PC-3 (cell line): ENCODE measurements at regions not wholly inside any gene's neighbourhood (a gene's known extent, or its start where the extent isn't known, plus 50 kb on each side); places are given as distances from the start of the nearest gene placed in this dataset.

ENCODE experiments used
- ATAC-seq: fragments of 200-7000 bp; cut with Tn5 transposase; 2 replicates; pipeline ENCODE4 v1.9.1; 2020; ENCODE audit warnings: mild to moderate bottlenecking, moderate library complexity
- BruUV-seq: library from RNA; stranded (reverse); fragments of 400-500 nt; replicated peaks from 2 replicates; lab custom pipeline; 2021; lab: Mats Ljungman, UMichigan
- CTCF ChIA-PET: fragments of 300-600 bp; sonication (Branson Sonifier 250); formaldehyde crosslinking; loops from one replicate; lab custom pipeline; 2022; ENCODE audit warnings: antibody characterized with exemption; lab: Charles Lee
- POLR2A ChIA-PET: fragments of 300-600 bp; sonication (Branson Sonifier 250); formaldehyde crosslinking; loops from one replicate; lab custom pipeline; 2022; ENCODE audit warnings: antibody characterized with exemption; ENCODE audit not compliant: unreplicated experiment; lab: Charles Lee
- DNase-seq: peaks from one replicate; pipeline ENCODE4 v3.0.0-alpha.2; 2015
- H2AFZ ChIP-seq: fragments of 300-600 bp; sonication (generic); 2 replicates; pipeline ENCODE4 v1.6.0; 2016; ENCODE audit warnings: antibody characterized with exemption, low read length
- H3F3A ChIP-seq: fragments of 300-600 bp; sonication (generic); one replicate; pipeline ENCODE4 v1.6.0; 2017; ENCODE audit warnings: antibody characterized with exemption, low read length, control low read depth, mild to moderate bottlenecking; ENCODE audit not compliant: unreplicated experiment
- H3K27ac ChIP-seq: fragments of 300-600 bp; sonication (generic); 2 replicates; pipeline ENCODE4 v1.5.1; 2016; ENCODE audit warnings: mild to moderate bottlenecking, low read length
- H3K27me3 ChIP-seq: fragments of 300-600 bp; sonication (generic); 2 replicates; pipeline ENCODE4 v1.6.1; 2016; ENCODE audit warnings: low read length, mixed read lengths
- H3K36me3 ChIP-seq: fragments of 300-600 bp; sonication (generic); 2 replicates; pipeline ENCODE4 v1.6.1; 2016; ENCODE audit warnings: low read depth, mixed run types, low read length, mixed read lengths
- H3K4me1 ChIP-seq: fragments of 300-600 bp; sonication (generic); 2 replicates; pipeline ENCODE4 v1.5.1; 2016; ENCODE audit warnings: low read length; ENCODE audit not compliant: insufficient read depth
- H3K4me2 ChIP-seq: fragments of 300-600 bp; sonication (generic); 2 replicates; pipeline ENCODE4 v1.6.0; 2016; ENCODE audit warnings: low read length
- H3K4me3 ChIP-seq: fragments of 300-600 bp; sonication (generic); 2 replicates; pipeline ENCODE4 v1.5.1; 2016; ENCODE audit warnings: mild to moderate bottlenecking, low read length, mixed read lengths
- H3K79me2 ChIP-seq: fragments of 300-600 bp; sonication (generic); 2 replicates; pipeline ENCODE4 v1.6.1; 2017; ENCODE audit warnings: low read length, mixed read lengths
- H3K9ac ChIP-seq: fragments of 300-600 bp; sonication (generic); 2 replicates; pipeline ENCODE4 v1.6.0; 2016; ENCODE audit warnings: mild to moderate bottlenecking, low read length
- H3K9me2 ChIP-seq: fragments of 300-600 bp; sonication (generic); replicated peaks from 2 replicates; pipeline ENCODE4 v1.6.1; 2016; ENCODE audit warnings: mixed run types, low read length, mixed read lengths
- H3K9me3 ChIP-seq: fragments of 300-600 bp; sonication (generic); 2 replicates; pipeline ENCODE4 v1.6.1; 2016; ENCODE audit warnings: low read length, mixed read lengths
- H4K20me1 ChIP-seq: fragments of 300-600 bp; sonication (generic); 2 replicates; pipeline ENCODE4 v1.6.1; 2016; ENCODE audit warnings: low read length, mixed read lengths
- EZH2 ChIP-seq: fragments of 300-600 bp; sonication (generic); IDR thresholded peaks from one replicate; pipeline ENCODE4 v1.6.1; 2017; ENCODE audit warnings: antibody characterized with exemption, mild to moderate bottlenecking, low read length; ENCODE audit not compliant: unreplicated experiment
- EZH2phosphoT487 ChIP-seq: fragments of 300-600 bp; sonication (generic); IDR thresholded peaks from 2 replicates; pipeline ENCODE4 v1.6.1; 2018; ENCODE audit warnings: mild to moderate bottlenecking, antibody characterized with exemption, low read length, borderline replicate concordance
- intact Hi-C: fragments of 100-400 bp; cut with micrococcal nuclease; formaldehyde crosslinking; loops from 2 replicates; pipeline ENCODE4 v1.9.0; 2023
- TF ChIP-seq, protein P1 (sequence below): fragments of 300-600 bp; sonication (generic); conservative IDR thresholded peaks from 2 replicates; pipeline ENCODE4 v1.5.1; 2017; ENCODE audit warnings: antibody characterized with exemption, low read depth, mild to moderate bottlenecking, low read length

DNA sequence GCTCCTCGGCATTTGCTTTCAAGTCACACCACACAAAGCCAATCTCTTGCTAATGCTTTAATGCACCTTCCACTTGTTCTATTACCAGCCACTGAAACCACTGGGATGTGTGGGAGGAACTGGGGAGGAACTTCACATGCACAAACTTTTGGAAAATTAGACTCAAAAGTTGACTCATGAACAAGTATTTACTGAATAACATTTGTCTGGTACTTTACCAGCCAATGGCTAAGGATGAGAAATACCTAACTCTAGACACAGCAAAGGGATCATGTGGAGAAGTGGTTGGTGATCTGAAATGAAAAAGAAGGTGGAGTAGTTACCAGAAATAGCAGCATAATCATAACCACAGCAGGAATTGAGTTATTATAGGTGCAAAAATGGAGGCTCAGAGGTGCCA is 554.0 kb upstream of the NOX3 start:
- H3K4me2 ChIP-seq: no peak overlapping the region
- H3K27ac ChIP-seq: no peak overlapping the region
- DNase-seq (no peak), ATAC-seq (no peak)
- TF ChIP-seq EZH2phosphoT487: no peak
- TF ChIP-seq, protein P1, sequence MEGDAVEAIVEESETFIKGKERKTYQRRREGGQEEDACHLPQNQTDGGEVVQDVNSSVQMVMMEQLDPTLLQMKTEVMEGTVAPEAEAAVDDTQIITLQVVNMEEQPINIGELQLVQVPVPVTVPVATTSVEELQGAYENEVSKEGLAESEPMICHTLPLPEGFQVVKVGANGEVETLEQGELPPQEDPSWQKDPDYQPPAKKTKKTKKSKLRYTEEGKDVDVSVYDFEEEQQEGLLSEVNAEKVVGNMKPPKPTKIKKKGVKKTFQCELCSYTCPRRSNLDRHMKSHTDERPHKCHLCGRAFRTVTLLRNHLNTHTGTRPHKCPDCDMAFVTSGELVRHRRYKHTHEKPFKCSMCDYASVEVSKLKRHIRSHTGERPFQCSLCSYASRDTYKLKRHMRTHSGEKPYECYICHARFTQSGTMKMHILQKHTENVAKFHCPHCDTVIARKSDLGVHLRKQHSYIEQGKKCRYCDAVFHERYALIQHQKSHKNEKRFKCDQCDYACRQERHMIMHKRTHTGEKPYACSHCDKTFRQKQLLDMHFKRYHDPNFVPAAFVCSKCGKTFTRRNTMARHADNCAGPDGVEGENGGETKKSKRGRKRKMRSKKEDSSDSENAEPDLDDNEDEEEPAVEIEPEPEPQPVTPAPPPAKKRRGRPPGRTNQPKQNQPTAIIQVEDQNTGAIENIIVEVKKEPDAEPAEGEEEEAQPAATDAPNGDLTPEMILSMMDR: no peak
- no peaks in the 10 kb centered on the region for H4K20me1 ChIP-seq
- ChIA-PET POLR2A (no interaction called here), CTCF (no interaction called here)
- BruUV-seq: no TSS peak
- H3K79me2 ChIP-seq: no peaks in the 10 kb centered on the region
- H3K27me3 ChIP-seq: no peaks in the 10 kb centered on the region
- no peaks in the 10 kb centered on the region for H3F3A ChIP-seq
- no peak overlapping the region for H3K9ac ChIP-seq
- H2AFZ ChIP-seq: no peak overlapping the region
- no peak overlapping the region for H3K4me3 ChIP-seq
- no peaks in the 10 kb centered on the region for H3K9me2 ChIP-seq
- H3K36me3 ChIP-seq: no peaks in the 10 kb centered on the region
- intact Hi-C loops: no loop called here
- no peaks in the 10 kb centered on the region for H3K9me3 ChIP-seq
- no peaks in the 10 kb centered on the region for H3K4me1 ChIP-seq

DNA sequence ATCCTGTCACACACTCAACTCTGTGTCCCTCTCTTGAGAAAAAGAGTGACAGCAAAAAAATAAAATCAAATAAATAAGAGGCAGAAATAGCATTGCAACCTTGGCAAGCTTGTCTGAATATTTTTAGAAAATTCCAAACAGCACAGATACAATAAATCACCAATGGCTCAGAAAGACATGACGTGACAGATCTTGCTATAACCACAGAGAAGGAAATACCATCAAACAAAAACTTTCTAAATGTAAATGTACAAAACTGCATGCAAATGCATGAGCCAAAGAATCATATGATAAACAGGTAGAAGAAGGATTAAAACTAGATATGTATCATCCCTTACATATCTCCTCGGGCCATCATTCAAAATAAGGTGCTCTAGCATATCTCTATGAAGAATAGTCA is 549.2 kb upstream of the NOX3 start:
- no peaks in the 10 kb centered on the region for H3K9me3 ChIP-seq
- H3K4me1 ChIP-seq: no peaks in the 10 kb centered on the region
- no peaks in the 10 kb centered on the region for H3F3A ChIP-seq
- H3K27me3 ChIP-seq: no peaks in the 10 kb centered on the region
- no peaks in the 10 kb centered on the region for H4K20me1 ChIP-seq
- no peak overlapping the region for H3K9ac ChIP-seq
- DNase-seq (no peak), ATAC-seq (no peak)
- TF ChIP-seq, protein P1: no peak
- no peak for TF ChIP-seq EZH2
- TF ChIP-seq EZH2phosphoT487: no peak
- intact Hi-C loops: no loop called here
- ChIA-PET CTCF (no interaction called here), POLR2A (no interaction called here)
- no peak overlapping the region for H3K4me3 ChIP-seq
- H2AFZ ChIP-seq: no peak overlapping the region
- H3K4me2 ChIP-seq: no peak overlapping the region
- BruUV-seq: no TSS peak
- no peaks in the 10 kb centered on the region for H3K79me2 ChIP-seq
- no peaks in the 10 kb centered on the region for H3K36me3 ChIP-seq
- H3K9me2 ChIP-seq: no peaks in the 10 kb centered on the region
- no peak overlapping the region for H3K27ac ChIP-seq

DNA sequence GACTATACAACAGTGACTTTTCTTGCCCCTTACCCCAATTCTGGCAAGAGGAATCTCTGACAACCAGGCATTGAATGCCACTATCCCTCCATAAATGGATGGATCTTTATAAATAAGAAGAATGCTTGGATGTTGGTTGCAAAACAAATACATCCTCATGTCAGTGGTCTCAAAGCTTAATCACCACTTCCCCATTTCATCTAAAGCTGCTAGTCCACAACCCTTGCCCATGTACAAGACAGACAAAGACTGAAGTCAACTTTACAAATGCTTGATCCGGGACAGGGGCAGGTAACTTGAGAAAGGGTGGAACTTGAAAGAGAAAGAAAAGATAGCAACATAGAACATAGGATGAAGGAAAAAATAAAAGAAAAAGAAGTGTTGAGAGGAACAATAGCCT is 540.5 kb upstream of the NOX3 start:
- H3K9me2 ChIP-seq: no peaks in the 10 kb centered on the region
- no peak overlapping the region for H3K27ac ChIP-seq
- DNase-seq (no peak), ATAC-seq (no peak)
- no peaks in the 10 kb centered on the region for H3K36me3 ChIP-seq
- ChIA-PET CTCF (no interaction called here), POLR2A (no interaction called here)
- H3K9me3 ChIP-seq: no peaks in the 10 kb centered on the region
- BruUV-seq: no TSS peak
- no peaks in the 10 kb centered on the region for H3K27me3 ChIP-seq
- H3F3A ChIP-seq: no peaks in the 10 kb centered on the region
- TF ChIP-seq EZH2 (no peak), EZH2phosphoT487 (no peak)
- TF ChIP-seq, protein P1: no peak
- H4K20me1 ChIP-seq: no peaks in the 10 kb centered on the region
- no peaks in the 10 kb centered on the region for H3K4me1 ChIP-seq
- H3K9ac ChIP-seq: no peak overlapping the region
- intact Hi-C loops: no loop called here
- H2AFZ ChIP-seq: no peak overlapping the region
- no peak overlapping the region for H3K4me2 ChIP-seq
- H3K79me2 ChIP-seq: no peaks in the 10 kb centered on the region
- no peak overlapping the region for H3K4me3 ChIP-seq
